HG02588 (cell line): ENCODE measurements at regions not wholly inside any gene's neighbourhood (a gene's known extent, or its start where the extent isn't known, plus 50 kb on each side); places are given as distances from the start of the nearest gene placed in this dataset.

Experiments used
- ATAC-seq: cut with Tn5 transposase; IDR thresholded peaks from one replicate; pipeline ENCODE4 v1.9.1; 2021; ENCODE audit warnings: mild to moderate bottlenecking, moderate library complexity; ENCODE audit not compliant: unreplicated experiment

GRCh38 chr19:30293051-30293785 lies 79.0 kb upstream of the ZNF536 start:
- ATAC-seq = no peak

- ATAC-seq = no peak
Observed at GRCh38 chr19:30297969-30298368, 74.2 kb upstream of the ZNF536 start.

- ATAC-seq = no peak
Observed at GRCh38 chr19:30303131-30303654, 69.0 kb upstream of the ZNF536 start.

GRCh38 chr19:30304540-30304939 lies 67.6 kb upstream of the ZNF536 start:
- ATAC-seq = no peak

GRCh38 chr19:30305346-30306060 lies 66.7 kb upstream of the ZNF536 start:
- ATAC-seq = no peak

- ATAC-seq = no peak
Observed at GRCh38 chr19:30307191-30307974, 64.8 kb upstream of the ZNF536 start.

- ATAC-seq = no peak
Observed at GRCh38 chr19:30309176-30309575, 63.0 kb upstream of the ZNF536 start.

- ATAC-seq = no peak
Observed at GRCh38 chr19:30309905-30310601, 62.1 kb upstream of the ZNF536 start.

GRCh38 chr19:30310602-30311263 lies 61.5 kb upstream of the ZNF536 start:
- ATAC-seq = no peak

GRCh38 chr19:30311911-30312310 lies 60.3 kb upstream of the ZNF536 start:
- ATAC-seq = no peak

- ATAC-seq = no peak
Observed at GRCh38 chr19:30312582-30313352, 59.4 kb upstream of the ZNF536 start.

- ATAC-seq = no peak
Observed at GRCh38 chr19:30313353-30313750, 58.8 kb upstream of the ZNF536 start.

- ATAC-seq = no peak
Observed at GRCh38 chr19:30314056-30314804, 58.0 kb upstream of the ZNF536 start.

- ATAC-seq = no peak
Observed at GRCh38 chr19:30314805-30315155, 57.4 kb upstream of the ZNF536 start.

- no peak for ATAC-seq
Observed at GRCh38 chr19:30315159-30315558, 57.0 kb upstream of the ZNF536 start.

GRCh38 chr19:30316000-30316491 lies 56.1 kb upstream of the ZNF536 start:
- ATAC-seq = no peak

GRCh38 chr19:30316560-30317106 lies 55.6 kb upstream of the ZNF536 start:
- ATAC-seq = no peak

GRCh38 chr19:30317403-30317802 lies 54.8 kb upstream of the ZNF536 start:
- ATAC-seq = no peak
